Progenitor cell of endocrine pancreas (in vitro differentiated cells): ENCODE measurements at regions not wholly inside any gene's neighbourhood (a gene's known extent, or its start where the extent isn't known, plus 50 kb on each side); places are given as distances from the start of the nearest gene placed in this dataset.

Source experiments
- DNase-seq: peaks from one replicate; pipeline ENCODE4 v3.0.0; 2021; ENCODE audit warnings: low spot score; ENCODE audit not compliant: unreplicated experiment
- H3K27ac Mint-ChIP-seq: 2 replicates; pipeline ENCODE4 v1.8.0; 2021; ENCODE audit warnings: mild to moderate bottlenecking, moderate library complexity, mixed read lengths
- H3K27me3 Mint-ChIP-seq: 2 replicates; pipeline ENCODE4 v1.8.0; 2021; ENCODE audit warnings: mixed read lengths
- H3K36me3 Mint-ChIP-seq: 2 replicates; pipeline ENCODE4 v1.8.0; 2022; ENCODE audit warnings: mixed read lengths; ENCODE audit not compliant: insufficient read depth
- H3K4me1 Mint-ChIP-seq: 2 replicates; pipeline ENCODE4 v1.8.0; 2021; ENCODE audit warnings: low read depth, mixed read lengths
- H3K4me3 Mint-ChIP-seq: 2 replicates; pipeline ENCODE4 v1.8.0; 2021; ENCODE audit warnings: low read depth, mild to moderate bottlenecking, moderate library complexity, mixed read lengths
- H3K9me3 Mint-ChIP-seq: 2 replicates; pipeline ENCODE4 v1.8.0; 2021; ENCODE audit warnings: low read depth, mixed read lengths
- TF ChIP-seq, protein P1 (sequence below): fragments of 200-600 bp; sonication (generic); IDR thresholded peaks from one replicate; pipeline ENCODE4 v1.5.0; 2021; ENCODE audit warnings: antibody characterized with exemption, mild to moderate bottlenecking; ENCODE audit not compliant: unreplicated experiment

DNA sequence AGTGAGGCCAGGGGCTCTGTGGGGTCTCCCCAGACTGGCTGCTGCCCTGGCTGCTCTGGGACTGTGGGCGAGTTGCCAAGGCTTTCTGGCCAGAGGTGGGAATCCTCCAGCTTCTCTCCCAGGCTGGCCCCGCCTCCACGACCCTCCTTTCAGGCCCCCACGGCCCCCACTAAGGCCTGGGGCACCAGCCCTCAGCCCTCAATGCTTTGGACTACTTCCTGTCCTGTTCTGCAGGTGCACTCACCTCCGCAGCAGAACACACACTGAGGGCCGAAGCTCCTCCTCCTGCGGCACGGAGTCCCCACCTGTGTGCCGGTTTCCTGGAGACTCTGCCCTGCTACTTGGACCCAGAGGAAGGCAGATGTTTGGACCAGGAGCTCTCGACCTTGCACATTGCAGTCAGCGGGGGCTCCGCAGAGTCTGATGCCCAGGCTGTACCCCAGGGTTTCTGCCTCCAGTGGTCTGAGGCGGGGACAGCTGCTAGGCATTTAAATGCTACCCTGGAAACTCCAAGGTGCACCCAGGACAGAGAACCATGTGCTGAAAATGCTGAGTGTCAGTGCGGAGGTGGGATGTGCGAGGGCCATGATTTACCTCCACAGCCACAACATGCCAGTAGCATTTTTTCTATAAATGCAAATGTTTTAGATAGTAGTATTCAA lies 223.8 kb downstream of the IRF8 start:
- TF ChIP-seq, protein P1, sequence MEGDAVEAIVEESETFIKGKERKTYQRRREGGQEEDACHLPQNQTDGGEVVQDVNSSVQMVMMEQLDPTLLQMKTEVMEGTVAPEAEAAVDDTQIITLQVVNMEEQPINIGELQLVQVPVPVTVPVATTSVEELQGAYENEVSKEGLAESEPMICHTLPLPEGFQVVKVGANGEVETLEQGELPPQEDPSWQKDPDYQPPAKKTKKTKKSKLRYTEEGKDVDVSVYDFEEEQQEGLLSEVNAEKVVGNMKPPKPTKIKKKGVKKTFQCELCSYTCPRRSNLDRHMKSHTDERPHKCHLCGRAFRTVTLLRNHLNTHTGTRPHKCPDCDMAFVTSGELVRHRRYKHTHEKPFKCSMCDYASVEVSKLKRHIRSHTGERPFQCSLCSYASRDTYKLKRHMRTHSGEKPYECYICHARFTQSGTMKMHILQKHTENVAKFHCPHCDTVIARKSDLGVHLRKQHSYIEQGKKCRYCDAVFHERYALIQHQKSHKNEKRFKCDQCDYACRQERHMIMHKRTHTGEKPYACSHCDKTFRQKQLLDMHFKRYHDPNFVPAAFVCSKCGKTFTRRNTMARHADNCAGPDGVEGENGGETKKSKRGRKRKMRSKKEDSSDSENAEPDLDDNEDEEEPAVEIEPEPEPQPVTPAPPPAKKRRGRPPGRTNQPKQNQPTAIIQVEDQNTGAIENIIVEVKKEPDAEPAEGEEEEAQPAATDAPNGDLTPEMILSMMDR = no peak
- no peak overlapping the region for H3K4me3 Mint-ChIP-seq
- H3K27ac Mint-ChIP-seq = no peak overlapping the region
- no peak for DNase-seq
- H3K27me3 Mint-ChIP-seq = peaks cover 38% of the 10 kb centered on the region
- H3K4me1 Mint-ChIP-seq = peaks cover 3% of the 10 kb centered on the region
- H3K9me3 Mint-ChIP-seq = no peaks in the 10 kb centered on the region
- no peaks in the 10 kb centered on the region for H3K36me3 Mint-ChIP-seq

DNA sequence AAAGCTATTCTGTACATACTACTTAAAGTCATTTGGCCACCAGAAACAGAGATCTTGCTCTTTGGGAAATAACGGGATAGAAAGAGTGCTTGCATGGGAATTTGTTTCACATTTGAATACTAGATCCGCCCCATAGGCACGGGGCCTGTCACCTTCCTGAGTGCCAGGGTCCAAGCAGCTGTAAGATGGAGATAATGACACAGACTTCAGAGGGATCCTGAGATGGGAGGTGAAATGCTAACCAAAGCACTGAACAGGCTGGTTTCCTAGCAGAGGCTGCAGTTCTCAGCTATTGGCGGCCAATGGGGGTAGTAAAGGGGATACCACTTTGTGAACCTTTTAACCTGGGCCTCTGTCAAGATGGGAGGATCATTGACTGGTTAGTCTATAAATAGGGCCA lies 225.4 kb downstream of the IRF8 start:
- no peaks in the 10 kb centered on the region for H3K36me3 Mint-ChIP-seq
- no peaks in the 10 kb centered on the region for H3K4me1 Mint-ChIP-seq
- TF ChIP-seq, protein P1 = no peak
- H3K4me3 Mint-ChIP-seq = no peak overlapping the region
- H3K27me3 Mint-ChIP-seq = peaks cover 28% of the 10 kb centered on the region
- no peaks in the 10 kb centered on the region for H3K9me3 Mint-ChIP-seq
- DNase-seq = no peak
- no peak overlapping the region for H3K27ac Mint-ChIP-seq

DNA sequence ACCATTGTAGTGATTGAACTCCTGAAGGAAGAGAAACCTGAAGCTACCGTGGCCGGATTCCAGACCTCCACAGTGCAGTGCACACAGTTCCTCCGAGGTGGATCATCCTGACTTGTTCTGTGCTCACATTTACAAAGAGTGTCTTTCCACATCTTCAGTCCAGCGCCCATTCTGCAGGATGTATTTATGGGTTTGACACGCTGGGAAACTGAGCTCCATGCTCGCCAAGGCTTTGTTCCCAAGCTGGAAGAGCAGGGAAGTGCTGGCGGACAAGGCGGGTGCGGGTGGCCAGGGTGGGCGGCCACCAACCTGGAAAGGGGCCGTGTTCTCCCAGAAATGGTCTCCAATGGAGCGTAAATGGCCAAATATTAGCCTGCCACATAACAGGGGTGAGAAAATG lies 227.9 kb downstream of the IRF8 start:
- TF ChIP-seq, protein P1 = no peak
- H3K4me3 Mint-ChIP-seq = no peak overlapping the region
- no peak for DNase-seq
- H3K4me1 Mint-ChIP-seq = no peaks in the 10 kb centered on the region
- peaks cover 28% of the 10 kb centered on the region for H3K27me3 Mint-ChIP-seq
- H3K27ac Mint-ChIP-seq = no peak overlapping the region
- H3K9me3 Mint-ChIP-seq = no peaks in the 10 kb centered on the region
- H3K36me3 Mint-ChIP-seq = no peaks in the 10 kb centered on the region

DNA sequence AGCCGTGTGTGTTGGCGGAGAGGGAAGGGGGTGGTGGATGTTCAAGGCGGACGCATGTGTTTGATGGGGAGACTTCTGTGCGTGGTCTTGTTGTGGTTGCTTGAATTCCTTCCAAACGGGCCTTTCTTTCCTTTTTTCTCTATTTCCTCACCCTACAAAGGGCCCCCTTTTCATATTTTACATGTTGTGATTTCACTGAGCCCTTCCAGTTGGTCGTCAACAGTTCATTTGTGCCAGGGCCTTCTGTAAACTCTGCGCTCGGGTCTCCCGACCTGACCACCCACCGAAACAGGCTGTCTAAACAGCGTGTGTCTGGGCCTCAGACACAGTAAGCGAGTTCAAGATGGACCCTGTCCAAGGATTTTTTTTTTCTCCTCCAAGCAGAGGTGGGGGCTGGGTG lies 228.4 kb downstream of the IRF8 start:
- H3K36me3 Mint-ChIP-seq = no peaks in the 10 kb centered on the region
- no peak overlapping the region for H3K27ac Mint-ChIP-seq
- TF ChIP-seq, protein P1 = no peak
- no peaks in the 10 kb centered on the region for H3K4me1 Mint-ChIP-seq
- peaks cover 23% of the 10 kb centered on the region for H3K27me3 Mint-ChIP-seq
- no peak for DNase-seq
- H3K9me3 Mint-ChIP-seq = no peaks in the 10 kb centered on the region
- no peak overlapping the region for H3K4me3 Mint-ChIP-seq

DNA sequence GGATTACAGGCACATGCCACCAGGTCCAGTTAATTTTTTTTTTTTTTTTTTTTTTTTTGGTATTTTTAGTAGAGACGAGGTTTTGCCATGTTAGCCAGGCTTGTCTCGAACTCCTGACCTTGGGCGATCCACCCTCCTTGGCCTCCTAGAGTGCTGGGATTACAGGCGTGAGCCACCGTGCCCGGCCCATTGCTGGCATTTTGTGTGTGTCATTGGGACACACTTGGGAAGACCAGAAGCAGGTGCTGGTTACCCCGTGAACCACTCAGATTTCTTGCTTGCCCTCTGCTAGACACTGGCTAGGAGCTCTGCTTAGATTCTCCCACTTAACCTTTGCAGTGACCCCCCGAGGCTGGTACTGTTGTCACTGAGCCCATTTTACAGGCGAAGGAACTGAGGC lies 229.3 kb downstream of the IRF8 start:
- H3K9me3 Mint-ChIP-seq = no peaks in the 10 kb centered on the region
- DNase-seq = no peak
- H3K4me3 Mint-ChIP-seq = no peak overlapping the region
- H3K27me3 Mint-ChIP-seq = peaks cover 17% of the 10 kb centered on the region
- no peak overlapping the region for H3K27ac Mint-ChIP-seq
- H3K36me3 Mint-ChIP-seq = no peaks in the 10 kb centered on the region
- no peaks in the 10 kb centered on the region for H3K4me1 Mint-ChIP-seq
- TF ChIP-seq, protein P1 = no peak
